Kidney (tissue), 13 donors: ENCODE measurements at regions not wholly inside any gene's neighbourhood (a gene's known extent, or its start where the extent isn't known, plus 50 kb on each side); places are given as distances from the start of the nearest gene placed in this dataset.
"Not testable (repeated sequence)": the region's sequence is repeated elsewhere in the genome, so short reads cannot be mapped to it uniquely, and the experiment has no call there.

Experiments used
- DNase-seq, 5 donors: peaks; one replicate each; pipeline ENCODE4 v3.0.0-alpha.2; 2013 to 2020
- FAIRE-seq: peaks from 2 replicates; lab custom pipeline; 2012; peaks lifted over from hg19 to GRCh38; lab: Jason Lieb, UNC
- H3K27ac ChIP-seq, 2 donors: one replicate each; pipeline ENCODE4 v1.7.0; 2013; ENCODE audit warnings: low read depth in 2 of 2, low read length in 2 of 2, inconsistent platforms in 1 of 2
- H3K27me3 ChIP-seq: one replicate; pipeline ENCODE4 v1.7.1; 2013; ENCODE audit warnings: low read length, inconsistent platforms; ENCODE audit not compliant: control insufficient read depth, insufficient read depth
- H3K36me3 ChIP-seq, 3 donors: one replicate each; pipeline versions ENCODE4 v1.7.0 to v1.7.1; 2013; ENCODE audit warnings: low read length in 3 of 3, control low read depth in 1 of 3, inconsistent platforms in 1 of 3; ENCODE audit not compliant: insufficient read depth in 3 of 3, control insufficient read depth in 2 of 3
- H3K4me1 ChIP-seq, 3 donors: one replicate each; pipeline versions ENCODE4 v1.7.0 to v1.7.1; 2013; ENCODE audit warnings: low read length in 3 of 3, inconsistent platforms in 1 of 3, low read depth in 1 of 3; ENCODE audit not compliant: control insufficient read depth in 2 of 3, insufficient read depth in 2 of 3
- H3K4me3 ChIP-seq, 3 donors: one replicate each; pipeline versions ENCODE4 v1.7.0 to v1.8.1; 2013; ENCODE audit warnings: low read length in 3 of 3, control low read depth in 1 of 3, inconsistent platforms in 1 of 3
- H3K9ac ChIP-seq, 3 donors: one replicate each; pipeline versions ENCODE4 v1.7.0 to v1.7.1; 2013; ENCODE audit warnings: low read length in 3 of 3, control low read depth in 1 of 3, inconsistent platforms in 1 of 3
- H3K9me3 ChIP-seq, 3 donors: one replicate each; pipeline versions ENCODE4 v1.7.0 to v1.7.1; 2013; ENCODE audit warnings: low read length in 3 of 3, control low read depth in 1 of 3, inconsistent platforms in 1 of 3; ENCODE audit not compliant: control insufficient read depth in 2 of 3, insufficient read depth in 1 of 3
- CTCF ChIP-seq: IDR thresholded peaks from 3 replicates; pipeline ENCODE4 v1.5.1; 2012; ENCODE audit warnings: mild to moderate bottlenecking, moderate library complexity, borderline replicate concordance; ENCODE audit not compliant: insufficient read depth; ENCODE audit errors: extremely low read depth
- intact Hi-C: fragments of 100-400 bp; cut with DNase I; formaldehyde crosslinking; loops from one replicate; pipeline ENCODE4 v1.11.1; 2022
- donor health status: control.
- donor health status: control.
- donor health status: control.
- donor health status: control.
- donor health status: control.
- donor health status: DM: yes; HTN: yes; CAD: no.
- donor health status: Normal renal cell carcinoma (clear cell type).

GRCh38 chr14:101090976-101091375 lies 187.5 kb upstream of the RTL1 start:
- Histone ChIP-seq H3K9me3 (no peaks in the 10 kb centered on the region), H3K4me3 (no peak overlapping the region), H3K4me1 (no peaks in the 10 kb centered on the region), H3K27ac (no peak overlapping the region), H3K27me3 (no peaks in the 10 kb centered on the region), H3K36me3 (no peaks in the 10 kb centered on the region), H3K9ac (no peak overlapping the region)
- intact Hi-C loops, result no loop called here
- DNase-seq (no peak), FAIRE-seq (no peak)
- no peak for TF ChIP-seq CTCF

GRCh38 chr14:101094916-101095315 lies 191.4 kb upstream of the RTL1 start:
- H3K9me3 ChIP-seq, H3K4me1 ChIP-seq, H3K27ac ChIP-seq, H3K36me3 ChIP-seq, H3K4me3 ChIP-seq, H3K27me3 ChIP-seq, FAIRE-seq, H3K9ac ChIP-seq, DNase-seq, intact Hi-C loops: not testable (repeated sequence)

- DNase-seq (no peak), FAIRE-seq (no peak)
- Histone ChIP-seq H3K4me3 (no peak overlapping the region), H3K4me1 (no peaks in the 10 kb centered on the region), H3K27me3 (no peaks in the 10 kb centered on the region), H3K27ac (no peak overlapping the region), H3K9ac (no peak overlapping the region), H3K9me3 (peaks cover 0 to 4% (median 0%) of the 10 kb centered on the region in 3 donors), H3K36me3 (no peaks in the 10 kb centered on the region)
- no peak for TF ChIP-seq CTCF
- intact Hi-C loops, result no loop called here
Observed at GRCh38 chr14:101096551-101096950, 193.0 kb upstream of the RTL1 start.

GRCh38 chr14:101097109-101097793 lies 193.7 kb upstream of the RTL1 start:
- no peak for FAIRE-seq
- intact Hi-C loops, result no loop called here
- H3K9ac ChIP-seq, result no peak overlapping the region
- DNase-seq, result no peak
- no peaks in the 10 kb centered on the region for H3K27me3 ChIP-seq
- peaks cover 0 to 4% (median 0%) of the 10 kb centered on the region in 3 donors for H3K9me3 ChIP-seq
- H3K4me3 ChIP-seq, result no peak overlapping the region
- H3K36me3 ChIP-seq, result no peaks in the 10 kb centered on the region
- H3K27ac ChIP-seq, result no peak overlapping the region
- TF ChIP-seq CTCF, result no peak
- H3K4me1 ChIP-seq, result no peaks in the 10 kb centered on the region
